ENCODE measurements at regions not wholly inside any gene's neighbourhood (a gene's known extent, or its start where the extent isn't known, plus 50 kb on each side); places are given as distances from the start of the nearest gene placed in this dataset.
"Not testable (repeated sequence)": the region's sequence is repeated elsewhere in the genome, so short reads cannot be mapped to it uniquely, and the experiment has no call there.

DNA sequence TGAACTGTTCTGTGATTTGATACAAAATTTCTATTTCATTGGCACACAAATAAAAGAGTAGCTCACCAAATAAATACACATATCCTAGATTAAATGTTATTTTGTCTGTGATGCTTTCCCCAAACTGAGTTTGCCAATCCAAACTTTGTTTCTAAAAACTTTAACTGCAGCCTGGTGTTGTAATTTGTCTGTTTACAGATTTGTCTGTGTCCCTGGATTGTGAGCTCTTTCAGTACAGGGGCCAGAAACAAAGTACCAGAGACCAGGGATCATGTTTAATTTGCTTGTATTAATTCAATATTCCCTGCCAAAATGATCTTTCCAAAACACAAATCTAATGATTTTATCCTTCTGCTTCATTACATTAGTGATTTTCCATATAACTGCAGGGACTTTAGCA lies 1044.6 kb upstream of the GJE1 start:
- no peak for DNase-seq

DNA sequence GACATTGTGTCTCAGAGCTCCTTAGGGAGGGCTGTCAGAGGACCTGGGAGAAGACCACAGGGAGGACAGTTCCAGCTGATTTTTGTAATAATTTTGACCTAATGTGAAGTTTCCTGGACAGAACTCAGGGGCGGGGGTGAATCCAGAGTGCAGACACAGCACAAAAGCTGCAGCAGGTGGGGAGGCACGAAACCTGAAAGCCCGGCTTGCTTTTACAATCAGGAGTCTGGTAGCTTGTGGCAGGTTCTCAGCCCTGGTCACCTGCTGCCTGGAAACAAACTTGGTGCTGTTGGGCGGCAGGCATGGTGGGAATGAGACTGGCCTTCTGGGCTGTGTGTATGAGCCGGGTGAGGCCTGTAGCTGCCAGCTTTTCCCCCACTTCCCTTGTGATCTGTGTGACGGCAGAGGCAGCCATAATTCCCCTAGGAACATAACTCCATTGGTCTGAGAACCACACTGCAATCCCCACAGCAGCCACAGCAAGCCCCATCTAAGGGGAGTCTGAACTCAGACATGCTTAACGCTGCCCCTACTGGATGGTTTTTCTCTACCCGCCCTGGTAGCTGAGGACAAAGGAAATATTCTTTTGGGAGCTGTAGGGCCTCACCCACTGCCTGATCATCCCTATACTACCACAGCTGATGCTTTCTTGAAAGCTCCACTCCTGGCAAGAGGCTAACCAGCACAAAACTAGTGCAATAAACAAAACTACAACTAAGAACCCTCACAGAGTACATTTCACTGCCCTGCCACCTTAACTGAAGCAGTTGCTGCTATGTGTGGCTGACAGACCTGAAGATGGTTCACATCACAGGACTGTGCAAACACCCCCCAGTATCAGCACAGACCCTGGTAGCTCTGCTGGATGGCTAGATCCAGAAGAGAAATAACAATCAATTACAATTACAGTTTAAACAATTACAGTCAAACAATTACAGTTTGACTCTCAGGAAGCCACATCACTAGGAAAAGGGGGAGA lies 1055.1 kb upstream of the GJE1 start:
- DNase-seq, result peak; percentile 1

DNA sequence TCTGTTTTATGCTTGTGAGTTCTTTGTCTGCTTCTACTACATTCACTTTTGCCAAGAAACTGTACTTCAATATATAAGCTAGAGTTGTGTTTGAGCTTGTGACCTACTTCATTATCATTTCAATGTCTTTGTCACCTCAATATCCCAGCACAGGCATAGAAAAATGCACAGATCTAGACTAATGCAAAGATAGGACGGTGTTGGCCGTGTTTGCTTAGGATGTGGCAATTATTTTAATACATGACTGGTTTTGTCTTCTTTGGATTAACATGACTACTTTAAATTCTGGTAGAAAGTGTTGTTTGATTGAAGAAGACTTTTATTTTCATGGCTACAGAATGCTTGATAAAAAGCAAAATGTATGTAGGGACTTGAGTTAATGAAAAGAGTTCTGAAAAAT lies 1075.0 kb upstream of the GJE1 start:
- DNase-seq, result no peak

DNA sequence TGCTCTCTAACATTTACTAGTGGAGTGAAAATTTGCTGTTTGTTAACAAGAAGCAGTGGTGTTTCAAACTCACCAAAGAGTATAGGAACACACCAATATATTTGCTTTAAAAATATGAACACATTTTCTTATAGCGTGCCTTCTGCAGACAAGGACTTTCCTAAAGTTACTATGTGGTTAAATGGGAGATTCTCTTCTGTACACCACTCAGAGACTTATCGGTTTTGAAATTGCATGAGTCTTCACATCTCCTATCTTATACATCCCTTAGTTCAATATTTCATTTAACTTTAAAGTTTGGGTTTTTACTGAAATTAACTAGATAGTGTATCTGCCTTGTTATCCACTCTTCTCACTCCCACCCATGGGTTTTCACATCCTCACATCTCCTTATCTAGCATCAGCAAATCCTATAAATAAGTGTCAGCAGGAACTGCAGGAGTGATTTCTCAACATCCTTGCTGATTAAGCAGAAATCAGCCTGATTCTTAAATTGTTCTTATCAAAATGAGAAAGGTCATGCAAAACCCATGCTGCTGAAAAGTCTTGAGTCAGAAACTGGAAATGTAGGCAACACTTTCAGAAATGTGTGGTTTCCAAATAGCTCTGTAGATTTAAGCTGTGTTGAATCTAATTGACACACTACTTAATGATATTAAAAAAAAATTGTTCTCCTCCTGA lies 1075.6 kb upstream of the GJE1 start:
- DNase-seq, result no peak

DNA sequence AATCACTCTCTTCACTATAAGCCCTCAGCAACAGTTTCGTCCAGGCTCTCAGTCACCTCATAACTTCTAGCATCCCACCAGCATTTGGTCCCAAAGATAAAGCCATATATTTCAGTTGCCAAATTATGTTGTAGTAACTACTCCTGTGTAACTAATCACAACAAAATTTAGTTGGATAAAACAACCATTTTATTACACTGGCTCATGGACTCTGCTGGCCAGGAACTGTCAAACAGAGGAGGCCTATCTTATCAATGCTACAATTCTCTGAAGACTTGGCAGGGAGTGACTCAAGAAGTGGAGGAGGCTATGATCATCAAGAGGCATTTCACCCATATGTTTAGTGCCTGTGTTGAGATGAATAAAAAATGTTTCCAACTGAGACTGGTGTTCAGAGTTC lies 1082.3 kb upstream of the GJE1 start:
- DNase-seq, result no peak

DNA sequence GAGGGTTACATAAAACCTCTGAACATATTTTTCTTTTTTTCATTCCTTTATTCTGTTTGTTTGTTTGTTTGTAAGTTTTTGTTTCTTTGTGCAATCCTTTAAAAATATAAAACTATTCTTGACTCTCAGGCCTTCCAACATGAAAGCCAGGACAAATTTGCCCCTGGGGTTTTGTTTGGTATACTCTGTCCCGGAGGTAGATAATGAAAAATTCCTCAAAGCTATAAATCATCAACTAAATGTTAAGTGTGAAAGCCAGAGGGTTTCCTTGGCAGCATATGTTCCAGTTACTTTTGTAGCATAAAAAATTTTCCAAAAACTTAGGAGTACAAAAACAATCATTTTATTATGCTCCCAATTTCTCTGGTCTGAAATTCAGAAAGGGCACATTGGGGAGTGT lies 1084.3 kb upstream of the GJE1 start:
- no peak for DNase-seq

DNA sequence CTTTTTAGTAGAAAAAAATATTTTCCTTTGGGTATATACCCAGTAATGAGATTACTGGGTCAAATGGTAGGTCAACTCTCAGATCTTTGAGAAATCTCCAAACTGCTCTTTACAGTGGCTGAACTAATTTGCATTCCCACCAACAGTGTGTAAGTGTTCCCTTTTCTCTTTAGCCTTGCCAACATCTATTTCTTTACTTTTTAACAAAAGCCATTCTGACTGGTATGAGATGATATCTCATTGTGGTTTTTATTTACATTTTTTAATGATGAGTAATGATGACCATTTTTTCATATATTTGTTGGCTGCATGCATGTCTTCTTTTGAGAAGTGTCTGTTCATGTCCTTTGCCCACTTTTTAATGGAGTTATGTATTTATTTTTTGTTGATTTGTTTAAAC lies 1086.2 kb upstream of the GJE1 start:
- not testable (repeated sequence) for DNase-seq

DNA sequence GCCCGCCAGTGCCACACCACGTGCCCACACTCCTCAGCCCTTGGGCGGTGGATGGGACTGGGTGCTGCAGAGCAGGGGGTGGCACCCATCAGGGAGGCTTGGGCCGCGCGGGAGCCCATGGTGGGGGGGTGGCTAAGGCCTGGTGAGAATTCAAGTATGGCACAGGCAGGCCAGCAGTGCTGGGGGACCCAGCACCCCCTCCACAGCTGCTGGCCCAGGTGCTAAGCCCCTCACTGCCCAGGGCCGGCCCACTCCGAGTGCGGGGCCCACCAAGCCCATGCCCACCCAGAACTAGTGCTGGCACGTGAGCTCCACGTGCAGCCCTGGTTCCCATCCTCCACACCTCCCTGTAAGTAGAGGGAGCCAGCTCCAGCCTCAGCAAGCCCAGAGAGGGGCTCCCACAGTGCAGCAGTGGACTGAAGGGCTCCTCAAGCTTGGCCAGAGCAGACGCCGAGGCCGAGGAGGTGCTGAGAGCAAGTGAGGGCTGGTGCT lies 1091.1 kb upstream of the GJE1 start:
- no peak for DNase-seq

DNA sequence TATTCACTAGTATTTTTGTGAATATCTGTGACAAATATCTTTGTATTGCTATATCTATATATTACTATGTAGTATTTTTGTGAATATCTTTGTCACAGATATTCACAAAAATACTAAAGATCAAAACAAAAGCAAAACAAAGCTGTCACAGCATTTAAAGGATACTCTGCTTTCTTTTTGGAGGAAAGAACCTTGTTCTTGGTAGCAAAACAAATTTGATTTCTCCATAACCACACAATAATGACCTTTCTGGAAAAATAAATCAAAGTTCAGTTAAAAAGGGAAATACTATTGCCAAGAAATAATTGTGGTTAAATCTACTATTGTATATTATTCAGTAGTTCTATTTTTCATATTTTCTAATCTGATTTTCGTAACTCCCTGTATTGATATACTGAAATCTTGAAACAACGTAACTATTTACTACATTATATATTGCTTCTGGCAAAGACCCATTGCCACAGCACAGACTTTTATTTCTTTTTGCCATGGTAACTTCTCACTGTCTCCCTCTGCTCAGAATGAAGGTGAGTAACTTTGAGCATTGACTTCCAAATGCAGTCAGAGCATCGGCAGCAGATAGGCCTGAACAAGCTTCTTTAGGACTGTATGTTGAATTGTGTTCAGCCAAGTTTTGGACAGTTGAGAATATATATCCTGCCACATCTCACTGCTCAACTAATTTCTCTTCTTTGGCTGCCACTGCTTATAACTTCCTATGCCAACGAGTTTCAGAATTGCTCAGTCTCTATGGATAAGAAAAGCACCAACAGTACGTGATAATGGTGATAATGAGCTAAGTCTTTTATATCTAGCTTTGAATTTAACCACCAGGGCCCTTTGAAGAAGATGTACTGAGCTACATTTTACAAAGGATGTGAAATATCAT lies 1097.2 kb upstream of the GJE1 start:
- no peak for DNase-seq

DNA sequence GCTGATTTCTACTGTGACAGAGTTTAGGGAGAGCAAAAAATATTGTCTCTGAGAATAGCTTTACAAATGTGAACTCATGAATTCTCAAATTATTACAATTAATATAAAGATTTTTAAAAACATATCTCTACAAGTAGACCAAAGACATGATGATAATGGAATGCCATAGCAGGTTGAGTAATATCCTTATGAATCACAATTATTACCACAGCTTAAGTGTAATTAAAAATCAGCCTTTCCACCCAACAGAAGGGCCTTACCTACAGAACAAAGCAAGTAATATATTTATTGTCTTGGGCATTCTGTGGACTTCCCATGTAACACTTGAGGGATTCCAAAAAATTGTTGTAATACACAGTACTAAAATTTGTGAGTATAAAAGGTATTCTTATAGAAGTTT lies 1099.6 kb upstream of the GJE1 start:
- no peak for DNase-seq

DNA sequence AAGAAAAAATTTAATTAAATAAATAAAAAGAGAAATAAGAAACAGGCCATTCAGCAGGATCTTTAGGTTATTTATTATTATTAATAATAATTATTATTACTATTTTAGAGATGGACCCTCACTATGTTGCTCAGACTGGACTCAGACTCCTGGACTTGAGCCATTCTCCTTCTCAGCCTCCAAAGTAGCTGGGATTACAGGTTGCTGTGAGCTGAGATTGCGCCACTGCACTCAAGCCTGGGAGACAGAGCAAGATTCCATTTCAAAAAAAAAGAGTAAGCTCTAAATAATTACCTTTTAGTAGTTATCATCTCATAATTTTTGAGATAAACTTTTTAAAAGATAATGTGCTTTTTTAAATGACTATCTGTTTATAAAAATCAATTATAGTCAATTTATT lies 1102.8 kb upstream of the GJE1 start:
- DNase-seq, result no peak

DNA sequence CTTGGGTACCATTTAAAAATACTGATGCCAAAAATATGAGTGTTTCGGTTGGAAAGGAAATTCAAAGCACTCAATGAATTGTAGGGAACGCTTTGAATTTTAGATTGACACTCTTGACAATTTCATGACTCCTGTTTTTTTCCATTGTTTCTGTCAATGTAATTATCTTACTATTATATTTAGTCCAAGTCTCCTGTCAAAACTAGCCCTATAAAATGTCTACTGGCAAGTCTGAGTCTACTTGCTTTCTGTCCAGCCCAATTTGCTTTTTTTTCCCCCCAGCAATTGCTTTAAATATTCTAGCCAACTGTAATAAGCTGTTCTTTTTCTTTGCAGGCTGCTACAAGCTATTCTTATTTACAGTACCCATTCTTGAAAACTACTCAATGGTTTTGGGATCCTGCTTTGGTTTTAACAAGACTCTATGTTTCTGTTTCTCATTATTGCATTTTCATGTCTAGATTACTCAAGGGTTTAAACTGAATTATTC lies 1103.9 kb upstream of the GJE1 start:
- no peak for DNase-seq

DNA sequence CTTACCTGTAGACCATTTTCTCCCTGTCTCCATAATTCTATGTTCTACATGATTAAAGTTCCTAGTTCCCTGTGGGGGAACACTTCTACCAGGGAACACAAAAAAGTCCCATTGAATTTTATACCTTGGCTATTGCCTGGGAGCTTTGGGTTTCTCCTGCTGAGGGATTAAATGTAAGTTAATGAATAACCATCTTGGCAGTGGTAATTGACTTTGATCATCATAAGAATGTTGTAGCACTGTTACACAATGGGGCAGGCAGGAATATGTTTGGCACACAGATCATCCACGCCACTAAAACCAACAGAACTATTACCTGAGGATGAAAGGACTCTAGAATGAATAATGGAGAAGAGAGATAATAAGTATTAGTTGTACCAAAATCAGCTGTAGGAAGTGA lies 1106.2 kb upstream of the GJE1 start:
- peak; percentile 19 for DNase-seq

DNA sequence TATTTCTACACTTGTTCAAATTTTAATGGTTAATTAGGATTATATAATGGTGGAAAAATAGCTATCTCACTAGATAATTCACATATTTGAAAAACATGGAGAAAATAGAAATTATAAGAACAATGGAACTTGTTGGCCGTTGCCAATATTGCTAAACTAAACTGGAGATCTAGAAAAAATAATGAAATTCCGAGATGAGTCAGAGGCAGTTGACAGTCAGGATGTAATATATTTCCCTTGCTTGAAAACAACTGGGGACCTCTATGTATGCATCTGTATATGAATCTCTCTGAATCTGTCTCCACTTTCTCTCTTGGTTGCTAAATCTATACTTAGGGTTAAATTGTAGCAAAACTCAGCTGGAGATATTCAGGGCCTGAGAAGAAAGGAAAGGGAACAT lies 1108.2 kb upstream of the GJE1 start:
- no peak for DNase-seq

DNA sequence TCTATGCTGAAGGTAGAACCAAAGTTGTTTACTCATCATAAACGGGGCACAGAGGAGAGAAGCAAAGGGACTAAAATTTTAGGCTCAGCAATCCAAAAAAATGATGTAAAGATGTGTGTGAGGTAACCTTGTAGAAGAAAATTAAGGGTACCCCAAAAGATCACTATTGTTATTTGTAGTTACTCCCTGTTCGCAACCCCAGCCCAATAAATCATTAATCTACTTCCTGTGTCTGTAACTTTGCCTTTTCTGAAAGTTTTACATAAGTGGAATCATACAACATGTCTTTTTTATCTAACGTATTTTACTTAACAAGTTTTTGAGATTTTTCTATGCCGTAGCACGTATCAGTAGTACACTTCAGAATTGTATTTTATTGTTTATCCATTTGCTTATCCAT lies 1114.8 kb upstream of the GJE1 start:
- DNase-seq, result no peak

DNA sequence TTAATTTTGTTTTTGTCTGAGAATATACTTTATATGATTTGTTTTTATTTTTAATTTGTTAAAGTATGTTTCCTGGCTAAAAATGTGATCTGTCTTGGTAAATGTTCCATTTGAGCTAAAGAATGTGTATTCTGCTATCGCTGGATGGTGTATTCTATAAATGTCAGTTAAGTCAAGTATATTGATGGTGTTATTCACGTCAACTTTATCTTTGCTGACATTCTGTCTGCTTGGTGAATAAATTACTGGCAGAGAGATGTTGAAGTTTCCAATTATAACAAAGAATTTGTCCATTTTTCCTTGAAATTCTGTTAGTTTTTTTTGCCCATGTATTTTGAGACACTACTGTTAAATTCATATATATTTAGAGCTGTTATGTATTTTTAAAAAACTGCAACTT lies 1131.8 kb upstream of the GJE1 start:
- DNase-seq, result no peak

DNA sequence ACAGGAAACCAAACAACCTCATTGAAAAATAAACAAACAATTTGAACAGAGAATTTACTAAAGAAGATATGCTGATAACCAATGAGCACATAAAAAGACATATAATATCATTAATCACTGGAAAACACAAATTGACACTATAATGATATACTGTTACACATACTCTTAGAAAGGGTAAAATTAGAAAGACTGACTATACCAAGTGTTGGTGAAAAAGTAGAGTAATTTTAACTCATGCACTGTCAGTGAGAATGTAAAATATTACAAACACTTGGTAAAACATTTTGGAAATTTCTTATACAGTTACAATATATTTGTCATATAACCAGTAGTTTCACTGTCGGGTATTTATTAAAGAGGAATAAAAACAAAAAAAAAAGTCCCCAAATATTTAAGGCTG lies 1139.2 kb upstream of the GJE1 start:
- DNase-seq, result no peak

DNA sequence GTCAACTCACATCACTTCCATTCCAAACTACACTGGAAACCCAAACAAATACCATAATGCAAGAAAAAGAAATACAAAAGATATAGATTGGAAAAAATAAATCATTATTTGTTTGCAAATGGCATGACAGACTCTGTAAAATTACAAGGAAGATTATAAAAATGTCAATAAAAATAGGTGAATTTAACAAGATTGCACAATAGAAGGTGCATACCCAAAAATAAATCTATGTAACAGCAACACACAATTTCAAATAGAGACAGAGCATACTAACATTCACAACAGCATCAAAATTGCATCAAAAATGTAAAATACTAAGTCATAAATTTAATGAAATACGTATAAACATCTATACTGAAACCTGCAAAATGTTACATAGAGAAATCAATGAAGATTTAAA lies 1140.0 kb upstream of the GJE1 start:
- no peak for DNase-seq

DNA sequence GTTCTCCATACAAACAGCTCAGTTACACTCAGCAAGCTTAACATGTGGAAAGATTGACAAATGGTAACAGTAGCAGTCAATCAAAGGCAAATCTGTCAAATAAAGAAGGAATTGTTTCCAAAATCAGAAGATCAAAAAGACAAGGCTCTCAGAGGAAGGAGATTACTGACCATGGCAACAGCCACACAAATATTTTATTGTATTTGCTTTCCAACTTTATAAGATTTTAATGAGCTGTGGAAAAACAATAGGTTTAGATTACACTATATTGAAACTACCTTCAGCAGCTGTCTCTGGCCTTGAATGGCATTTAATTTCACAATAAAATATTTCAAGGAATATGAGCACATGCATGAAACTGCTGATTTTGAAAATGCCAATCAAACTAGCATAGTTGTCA lies 1143.9 kb upstream of the GJE1 start:
- no peak for DNase-seq

DNA sequence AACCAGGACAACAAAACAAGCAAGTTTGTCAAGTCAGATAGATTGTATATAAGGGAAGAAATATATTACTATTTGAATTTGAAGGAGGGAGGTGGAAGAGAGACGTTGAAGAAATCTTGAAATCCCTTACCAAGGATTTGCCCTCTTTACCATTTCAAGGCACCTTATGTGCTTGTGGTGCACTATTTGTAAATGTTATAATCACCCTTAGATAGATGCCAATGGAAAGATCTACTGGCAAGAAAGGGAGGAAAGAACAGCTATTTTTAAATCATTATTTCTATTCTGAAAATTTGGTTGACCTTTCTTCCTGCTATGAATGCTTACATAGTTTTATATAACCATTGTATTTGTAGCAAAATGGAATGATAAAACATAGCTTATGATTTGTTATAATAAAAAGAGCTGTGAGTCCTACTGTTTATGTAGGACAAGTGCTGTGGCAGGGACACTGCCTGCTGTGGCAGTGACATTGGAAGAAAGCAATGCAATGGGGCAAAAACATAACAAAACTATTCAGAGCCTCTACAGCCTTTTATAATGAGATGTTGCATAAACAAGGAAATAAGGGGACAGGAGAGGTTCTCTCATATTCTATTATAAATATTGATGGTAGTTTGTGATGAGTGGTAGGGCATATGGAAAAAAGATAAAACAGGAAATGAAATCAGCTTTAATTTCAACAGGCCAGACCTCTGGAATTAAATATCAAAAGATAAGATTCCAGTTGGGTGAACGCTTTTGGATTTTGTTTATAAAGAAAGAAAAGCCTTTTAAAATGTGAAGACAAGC lies 1145.2 kb upstream of the GJE1 start:
- DNase-seq, result no peak

DNA sequence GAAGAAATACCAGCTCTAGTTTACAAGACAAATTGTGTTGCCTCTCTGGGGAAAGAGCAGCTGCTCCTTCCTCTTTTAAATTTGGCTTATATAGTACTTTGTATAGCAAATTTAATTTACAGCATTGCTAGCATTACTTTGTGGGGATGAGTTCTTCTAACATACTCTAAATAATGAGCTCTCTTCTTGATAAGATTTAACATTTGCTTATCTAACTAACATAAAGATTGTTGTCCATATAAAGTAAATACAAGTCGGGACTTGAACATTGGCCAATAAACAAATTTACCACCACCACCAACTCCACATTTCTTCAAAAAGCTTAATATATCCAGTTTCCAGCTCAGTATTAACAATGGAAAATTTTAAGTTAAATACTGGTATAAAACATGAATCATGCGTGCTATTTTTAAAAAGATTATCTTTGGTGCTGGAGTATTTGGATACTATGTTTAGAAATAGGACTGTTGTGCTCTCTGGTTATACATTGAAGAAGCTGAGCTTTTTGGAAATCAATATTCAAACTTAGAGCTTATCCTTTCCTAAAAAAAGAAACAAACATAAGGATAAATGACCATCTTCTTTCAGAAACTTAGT lies 1146.9 kb upstream of the GJE1 start:
- no peak for DNase-seq
